Ovary (tissue), 3 donors: ENCODE measurements at regions not wholly inside any gene's neighbourhood (a gene's known extent, or its start where the extent isn't known, plus 50 kb on each side); places are given as distances from the start of the nearest gene placed in this dataset.
"Not testable (repeated sequence)": the region's sequence is repeated elsewhere in the genome, so short reads cannot be mapped to it uniquely, and the experiment has no call there.

Experiments used
- POLR2A ChIP-seq: fragments of 450-650 bp; IDR thresholded peaks from one replicate; pipeline ENCODE4 v1.6.1; 2017; ENCODE audit warnings: antibody characterized with exemption, mild to moderate bottlenecking, moderate library complexity
- TF ChIP-seq, protein P1 (sequence below), 3 donors: fragments of 450-650 bp in 2 of 3; fragments of 200-600 bp in 1 of 3; IDR thresholded peaks; one replicate each; pipeline versions ENCODE4 v1.5.1 to v1.8.0; 2016 to 2022; ENCODE audit warnings: antibody characterized with exemption in 3 of 3, mild to moderate bottlenecking in 1 of 3
- donor health status: DM: no; HTN: no; CAD: no.

DNA sequence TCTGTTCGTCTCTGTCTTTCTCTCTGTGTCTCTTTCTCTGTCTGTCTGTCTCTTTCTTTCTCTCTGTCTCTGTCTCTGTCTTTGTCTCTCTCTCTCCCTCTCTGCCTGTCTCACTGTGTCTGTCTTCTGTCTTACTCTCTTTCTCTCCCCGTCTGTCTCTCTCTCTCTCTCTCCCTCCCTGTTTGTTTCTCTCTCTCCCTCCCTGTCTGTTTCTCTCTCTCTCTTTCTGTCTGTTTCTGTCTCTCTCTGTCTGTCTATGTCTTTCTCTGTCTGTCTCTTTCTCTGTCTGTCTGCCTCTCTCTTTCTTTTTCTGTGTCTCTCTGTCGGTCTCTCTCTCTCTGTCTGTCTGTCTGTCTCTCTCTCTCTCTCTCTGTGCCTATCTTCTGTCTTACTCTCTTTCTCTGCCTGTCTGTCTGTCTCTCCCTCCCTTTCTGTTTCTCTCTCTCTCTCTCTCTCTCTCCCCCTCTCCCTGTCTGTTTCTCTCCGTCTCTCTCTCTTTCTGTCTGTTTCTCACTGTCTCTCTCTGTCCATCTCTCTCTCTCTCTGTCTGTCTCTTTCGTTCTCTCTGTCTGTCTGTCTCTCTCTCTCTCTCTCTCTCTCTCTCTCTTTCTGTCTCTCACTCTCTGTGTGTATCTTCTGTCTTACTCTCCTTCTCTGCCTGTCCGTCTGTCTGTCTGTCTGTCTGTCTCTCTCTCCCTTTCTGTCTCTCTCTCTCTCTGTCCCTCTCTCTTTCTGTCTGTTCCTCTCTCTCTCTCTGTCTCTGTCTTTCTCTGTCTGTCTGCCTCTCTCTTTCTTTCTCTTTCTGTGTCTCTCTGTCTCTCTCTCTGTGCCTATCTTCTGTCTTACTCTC, 2065.9 kb upstream of the TPTE start:
- TF ChIP-seq POLR2A: not testable (repeated sequence)
- TF ChIP-seq, protein P1, sequence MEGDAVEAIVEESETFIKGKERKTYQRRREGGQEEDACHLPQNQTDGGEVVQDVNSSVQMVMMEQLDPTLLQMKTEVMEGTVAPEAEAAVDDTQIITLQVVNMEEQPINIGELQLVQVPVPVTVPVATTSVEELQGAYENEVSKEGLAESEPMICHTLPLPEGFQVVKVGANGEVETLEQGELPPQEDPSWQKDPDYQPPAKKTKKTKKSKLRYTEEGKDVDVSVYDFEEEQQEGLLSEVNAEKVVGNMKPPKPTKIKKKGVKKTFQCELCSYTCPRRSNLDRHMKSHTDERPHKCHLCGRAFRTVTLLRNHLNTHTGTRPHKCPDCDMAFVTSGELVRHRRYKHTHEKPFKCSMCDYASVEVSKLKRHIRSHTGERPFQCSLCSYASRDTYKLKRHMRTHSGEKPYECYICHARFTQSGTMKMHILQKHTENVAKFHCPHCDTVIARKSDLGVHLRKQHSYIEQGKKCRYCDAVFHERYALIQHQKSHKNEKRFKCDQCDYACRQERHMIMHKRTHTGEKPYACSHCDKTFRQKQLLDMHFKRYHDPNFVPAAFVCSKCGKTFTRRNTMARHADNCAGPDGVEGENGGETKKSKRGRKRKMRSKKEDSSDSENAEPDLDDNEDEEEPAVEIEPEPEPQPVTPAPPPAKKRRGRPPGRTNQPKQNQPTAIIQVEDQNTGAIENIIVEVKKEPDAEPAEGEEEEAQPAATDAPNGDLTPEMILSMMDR (IDR thresholded peaks at IDR 0.05): not testable (repeated sequence)
